Activated CD4-positive, alpha-beta T cell treated with anti-CD3 and anti-CD28 coated beads for 36 hours (primary cell): ENCODE measurements at regions not wholly inside any gene's neighbourhood (a gene's known extent, or its start where the extent isn't known, plus 50 kb on each side); places are given as distances from the start of the nearest gene placed in this dataset.

Experiments
- ATAC-seq: fragments of 200-7000 bp; cut with Tn5 transposase; one replicate; pipeline ENCODE4 v1.10.0; 2021; ENCODE audit warnings: mild to moderate bottlenecking, moderate library complexity
- CTCF ChIA-PET: fragments of 350-600 bp; sonication (Branson Sonifier 250); formaldehyde crosslinking; loops from one replicate; lab custom pipeline; 2021; ENCODE audit warnings: antibody characterized with exemption; lab: Charles Lee
- POLR2A ChIA-PET: fragments of 350-600 bp; sonication (Branson Sonifier 250); formaldehyde crosslinking; loops from one replicate; lab custom pipeline; 2021; ENCODE audit warnings: antibody characterized with exemption, inconsistent platforms; lab: Charles Lee
- DNase-seq: peaks from one replicate; pipeline ENCODE4 v3.0.0-alpha.2; 2020
- H3K27ac Mint-ChIP-seq: one replicate; pipeline ENCODE4 v1.8.0; 2021; ENCODE audit warnings: mixed read lengths
- H3K27me3 Mint-ChIP-seq: one replicate; pipeline ENCODE4 v1.8.0; 2021; ENCODE audit warnings: mixed read lengths
- H3K36me3 Mint-ChIP-seq: one replicate; pipeline ENCODE4 v1.8.0; 2021; ENCODE audit warnings: low read depth, mixed read lengths
- H3K4me1 Mint-ChIP-seq: one replicate; pipeline ENCODE4 v1.8.0; 2021; ENCODE audit warnings: mixed read lengths
- H3K4me3 Mint-ChIP-seq: one replicate; pipeline ENCODE4 v1.8.0; 2021; ENCODE audit warnings: mild to moderate bottlenecking, moderate library complexity, mixed read lengths
- H3K9me3 Mint-ChIP-seq: one replicate; pipeline ENCODE4 v1.8.0; 2021; ENCODE audit warnings: low read depth, mixed read lengths
- intact Hi-C, 2 experiments: fragments of 100-400 bp; cut with DNase I in 1 of 2; cut with micrococcal nuclease in 1 of 2; formaldehyde crosslinking; loops; one replicate each; pipeline versions ENCODE4 v1.14.2 to v1.15.1; 2022 to 2024; cut with DNase I, micrococcal nuclease

DNA sequence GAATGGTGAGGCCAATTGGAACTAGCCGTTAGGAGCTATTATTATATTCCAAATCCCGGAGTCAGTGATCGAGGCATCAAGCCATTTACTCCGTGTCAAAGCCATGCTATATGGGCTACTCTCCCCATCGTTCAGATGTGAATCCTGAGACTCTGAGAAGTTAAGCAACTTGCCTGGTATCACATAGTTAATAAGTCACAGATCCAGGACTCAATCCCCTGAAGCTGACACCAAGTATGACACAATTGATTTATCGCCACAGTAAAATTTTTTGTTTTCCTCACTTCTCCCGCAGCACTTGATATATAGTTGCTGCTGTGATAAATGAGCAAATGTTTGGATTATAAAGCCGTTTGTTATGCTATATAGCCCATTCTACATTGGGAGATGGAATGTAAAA lies 50.8 kb upstream of the TSHZ2 start:
- Mint-ChIP-seq H3K36me3 (no peaks in the 10 kb centered on the region), H3K27me3 (peaks cover 4% of the 10 kb centered on the region), H3K27ac (no peak overlapping the region), H3K9me3 (no peaks in the 10 kb centered on the region), H3K4me3 (no peak overlapping the region), H3K4me1 (peaks cover 10% of the 10 kb centered on the region)
- POLR2A ChIA-PET, result no interaction called here
- DNase-seq (no peak), ATAC-seq (no peak)
- intact Hi-C loops, result no loop called here
- CTCF ChIA-PET, result interaction anchor here (0.6 kb wide), 1 partner anchor 188 kb away, joined by 3 read pairs; no protein-coding TSS in a partner anchor

DNA sequence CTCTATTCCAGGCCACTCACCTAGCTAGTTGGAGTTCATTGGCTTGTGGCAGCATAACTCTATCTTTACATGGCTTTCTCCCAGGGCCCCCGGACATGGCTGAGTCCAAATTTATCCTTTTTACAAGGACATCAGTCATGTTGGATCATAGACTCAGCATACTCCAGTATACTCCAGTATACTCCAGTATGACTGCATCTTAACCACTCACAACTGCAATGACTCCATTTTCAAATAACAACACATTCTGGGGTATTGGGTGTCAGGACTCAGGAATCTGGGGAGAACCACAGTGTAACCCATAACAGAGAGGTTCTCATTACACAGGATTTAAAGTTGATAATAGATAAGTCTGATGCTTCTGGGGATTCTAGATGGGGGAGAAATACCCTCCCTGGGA lies 53.8 kb upstream of the TSHZ2 start:
- intact Hi-C loops, result no loop called here
- Mint-ChIP-seq H3K27me3 (peaks cover 2% of the 10 kb centered on the region), H3K27ac (no peak overlapping the region), H3K4me1 (peaks cover 7% of the 10 kb centered on the region), H3K9me3 (peaks cover 10% of the 10 kb centered on the region), H3K36me3 (no peaks in the 10 kb centered on the region), H3K4me3 (no peak overlapping the region)
- DNase-seq, result no peak
- ChIA-PET CTCF (no interaction called here), POLR2A (no interaction called here)
- no peak for ATAC-seq

GRCh38 chr20:52915564-52915963 lies 56.6 kb upstream of the TSHZ2 start:
- Mint-ChIP-seq H3K4me3 (no peak overlapping the region), H3K9me3 (peaks cover 10% of the 10 kb centered on the region), H3K4me1 (no peaks in the 10 kb centered on the region), H3K27ac (no peak overlapping the region), H3K36me3 (no peaks in the 10 kb centered on the region), H3K27me3 (no peaks in the 10 kb centered on the region)
- DNase-seq (no peak), ATAC-seq (no peak)
- CTCF ChIA-PET, result no interaction called here
- intact Hi-C loops, result no loop called here
- POLR2A ChIA-PET, result no interaction called here

GRCh38 chr20:52914870-52915269 lies 57.3 kb upstream of the TSHZ2 start:
- Mint-ChIP-seq H3K27me3 (peaks cover 1% of the 10 kb centered on the region), H3K9me3 (peaks cover 10% of the 10 kb centered on the region), H3K4me1 (no peaks in the 10 kb centered on the region), H3K27ac (no peak overlapping the region), H3K4me3 (no peak overlapping the region), H3K36me3 (no peaks in the 10 kb centered on the region)
- DNase-seq (no peak), ATAC-seq (no peak)
- intact Hi-C loops, result no loop called here
- ChIA-PET POLR2A (no interaction called here), CTCF (no interaction called here)

- POLR2A ChIA-PET, result no interaction called here
- H3K27me3 Mint-ChIP-seq, result peaks cover 4% of the 10 kb centered on the region
- CTCF ChIA-PET, result no interaction called here
- DNase-seq (no peak), ATAC-seq (no peak)
- no peak overlapping the region for H3K4me3 Mint-ChIP-seq
- H3K4me1 Mint-ChIP-seq, result no peaks in the 10 kb centered on the region
- H3K9me3 Mint-ChIP-seq, result peaks cover 10% of the 10 kb centered on the region
- H3K36me3 Mint-ChIP-seq, result no peaks in the 10 kb centered on the region
- no peak overlapping the region for H3K27ac Mint-ChIP-seq
- intact Hi-C loops, result no loop called here
Measured at GRCh38 chr20:52913650-52914387, 58.3 kb upstream of the TSHZ2 start.

DNA sequence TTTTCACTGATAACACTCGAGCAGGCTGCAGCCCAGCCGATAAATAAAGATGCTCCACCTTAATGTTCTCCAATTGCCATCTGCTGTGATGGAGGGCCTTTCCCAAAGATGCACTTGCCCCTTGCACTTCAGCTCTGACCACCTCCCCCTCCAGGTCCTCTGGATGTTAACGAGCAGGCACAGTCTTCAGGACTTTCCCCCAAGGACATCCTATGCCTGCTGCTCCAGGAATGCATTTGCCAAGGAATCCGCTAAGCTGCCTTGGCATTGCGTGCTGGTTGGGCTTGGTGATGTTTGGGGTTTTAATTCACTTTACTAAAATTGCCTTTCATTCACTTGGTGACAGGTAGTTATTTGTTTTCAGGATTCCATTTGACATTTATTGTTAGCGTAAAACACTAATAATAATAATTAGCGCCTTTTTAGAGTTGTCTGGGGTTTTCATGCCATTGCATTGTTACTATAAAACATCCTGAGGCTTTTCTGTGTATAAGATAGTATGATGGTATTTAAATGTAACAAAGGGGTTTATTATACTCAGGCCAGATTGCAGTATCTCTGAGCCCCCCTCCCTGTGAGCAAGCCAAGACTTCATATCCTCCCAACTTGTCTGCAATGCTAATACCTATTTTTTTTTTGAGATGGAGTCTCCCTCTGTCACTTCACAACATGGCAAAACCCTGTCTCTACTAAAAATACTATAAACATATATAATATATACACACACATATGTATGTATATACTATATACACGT lies 66.7 kb upstream of the TSHZ2 start:
- no peak for DNase-seq
- Mint-ChIP-seq H3K4me1 (no peaks in the 10 kb centered on the region), H3K9me3 (no peaks in the 10 kb centered on the region), H3K27me3 (peaks cover 8% of the 10 kb centered on the region), H3K36me3 (no peaks in the 10 kb centered on the region), H3K4me3 (no peak overlapping the region), H3K27ac (no peak overlapping the region)
- CTCF ChIA-PET, result no interaction called here
- intact Hi-C loops, result no loop called here
- no peak for ATAC-seq
- POLR2A ChIA-PET, result no interaction called here

DNA sequence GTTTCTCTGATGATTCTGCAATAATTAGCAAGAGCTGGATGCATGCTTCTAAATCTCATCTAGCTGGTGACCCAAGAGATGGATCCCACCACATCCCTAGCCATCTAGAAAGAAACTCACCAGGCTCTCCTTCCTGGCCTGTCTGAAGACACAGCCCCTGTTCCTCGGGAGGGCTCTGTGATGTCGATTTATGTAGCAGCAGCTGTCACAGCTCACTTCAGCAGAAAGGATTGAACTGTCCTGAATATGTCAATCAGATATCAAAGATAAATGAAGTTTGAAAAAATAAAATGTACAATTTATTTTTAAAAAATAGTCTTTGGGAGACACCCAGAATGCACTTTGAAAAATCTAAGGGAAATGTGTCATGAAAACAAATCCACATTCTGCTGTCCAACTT lies 67.3 kb upstream of the TSHZ2 start:
- H3K9me3 Mint-ChIP-seq, result no peaks in the 10 kb centered on the region
- H3K4me1 Mint-ChIP-seq, result no peaks in the 10 kb centered on the region
- peaks cover 6% of the 10 kb centered on the region for H3K27me3 Mint-ChIP-seq
- no peak overlapping the region for H3K4me3 Mint-ChIP-seq
- POLR2A ChIA-PET, result no interaction called here
- H3K36me3 Mint-ChIP-seq, result no peaks in the 10 kb centered on the region
- no peak for ATAC-seq
- intact Hi-C loops, result no loop called here
- H3K27ac Mint-ChIP-seq, result no peak overlapping the region
- CTCF ChIA-PET, result no interaction called here
- no peak for DNase-seq

GRCh38 chr20:52899041-52899608 lies 73.0 kb upstream of the TSHZ2 start:
- Mint-ChIP-seq H3K4me3 (no peak overlapping the region), H3K27ac (no peak overlapping the region), H3K4me1 (peaks cover 6% of the 10 kb centered on the region), H3K27me3 (peaks cover 10% of the 10 kb centered on the region), H3K36me3 (no peaks in the 10 kb centered on the region), H3K9me3 (no peaks in the 10 kb centered on the region)
- no peak for DNase-seq
- intact Hi-C loops, result no loop called here
- POLR2A ChIA-PET, result no interaction called here
- no peak for ATAC-seq
- CTCF ChIA-PET, result no interaction called here

DNA sequence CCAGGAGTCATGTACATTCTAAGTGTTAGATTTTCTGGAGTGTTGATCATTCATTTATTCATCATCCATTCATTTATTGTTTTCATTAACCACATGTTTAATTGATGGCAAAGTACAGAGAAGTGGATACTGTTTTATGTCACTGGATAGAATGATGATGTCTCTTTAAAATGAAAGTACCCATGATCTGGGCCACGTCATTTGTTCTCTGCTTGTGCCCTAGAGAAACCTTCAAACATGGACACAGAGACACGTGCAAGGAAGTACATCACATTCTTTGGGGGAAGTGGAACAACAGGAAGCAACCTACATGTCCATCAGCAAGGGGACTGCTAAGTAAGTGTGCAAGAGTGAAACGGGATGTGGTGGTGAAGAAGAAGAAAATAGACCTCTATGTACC lies 75.8 kb upstream of the TSHZ2 start:
- intact Hi-C loops, result no loop called here
- Mint-ChIP-seq H3K27ac (no peak overlapping the region), H3K9me3 (no peaks in the 10 kb centered on the region), H3K4me3 (no peak overlapping the region), H3K27me3 (peaks cover 6% of the 10 kb centered on the region), H3K36me3 (no peaks in the 10 kb centered on the region), H3K4me1 (peaks cover 6% of the 10 kb centered on the region)
- CTCF ChIA-PET, result no interaction called here
- DNase-seq (no peak), ATAC-seq (no peak)
- POLR2A ChIA-PET, result no interaction called here

GRCh38 chr20:52895701-52896100 lies 76.5 kb upstream of the TSHZ2 start:
- peaks cover 6% of the 10 kb centered on the region for H3K27me3 Mint-ChIP-seq
- ATAC-seq (no peak), DNase-seq (no peak)
- no peak overlapping the region for H3K27ac Mint-ChIP-seq
- no peaks in the 10 kb centered on the region for H3K9me3 Mint-ChIP-seq
- H3K36me3 Mint-ChIP-seq, result no peaks in the 10 kb centered on the region
- no peak overlapping the region for H3K4me3 Mint-ChIP-seq
- H3K4me1 Mint-ChIP-seq, result peaks cover 6% of the 10 kb centered on the region
- intact Hi-C loops, result no loop called here
- ChIA-PET CTCF (no interaction called here), POLR2A (no interaction called here)

DNA sequence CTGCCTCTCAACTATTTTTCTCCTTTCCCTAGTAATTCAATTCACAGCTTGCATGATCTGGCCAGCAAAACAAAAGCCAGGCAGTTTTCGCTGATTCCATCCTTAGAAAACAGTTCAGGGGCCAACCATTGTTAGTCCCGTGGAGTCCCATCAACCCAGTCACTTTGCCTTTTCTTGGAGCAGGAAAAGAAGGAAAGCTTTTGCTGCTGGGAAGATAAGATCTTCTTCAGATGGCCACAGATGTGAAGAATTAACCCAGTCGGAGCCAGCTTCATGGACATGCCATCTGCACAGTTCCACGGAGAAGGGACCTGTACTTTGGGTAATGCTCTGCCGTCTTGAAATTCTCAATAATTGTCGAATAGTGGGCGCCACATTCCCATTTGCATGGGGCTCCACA lies 76.9 kb upstream of the TSHZ2 start:
- Mint-ChIP-seq H3K4me1 (peaks cover 6% of the 10 kb centered on the region), H3K4me3 (no peak overlapping the region), H3K27me3 (peaks cover 6% of the 10 kb centered on the region), H3K36me3 (no peaks in the 10 kb centered on the region), H3K27ac (no peak overlapping the region), H3K9me3 (no peaks in the 10 kb centered on the region)
- intact Hi-C loops, result no loop called here
- ATAC-seq (no peak), DNase-seq (no peak)
- ChIA-PET CTCF (no interaction called here), POLR2A (no interaction called here)

DNA sequence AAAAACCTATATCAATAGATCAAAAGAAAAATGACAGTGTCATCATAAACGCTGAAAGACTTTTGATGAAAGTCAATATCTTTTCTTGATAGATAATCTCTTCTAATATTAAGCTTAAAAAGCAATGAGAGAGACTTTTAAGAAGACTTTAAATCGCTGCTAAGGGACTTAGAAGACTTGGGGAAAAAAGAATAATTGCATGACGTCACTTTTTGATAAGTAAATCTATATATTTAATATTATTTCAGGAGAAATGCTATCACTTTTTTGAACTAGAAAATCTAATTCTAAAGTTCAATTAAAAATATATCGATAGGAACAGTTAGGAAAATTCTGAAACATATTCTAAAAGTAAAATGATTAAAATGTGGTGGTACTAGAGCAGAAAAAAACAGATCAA lies 78.7 kb upstream of the TSHZ2 start:
- POLR2A ChIA-PET, result no interaction called here
- Mint-ChIP-seq H3K9me3 (no peaks in the 10 kb centered on the region), H3K4me3 (no peak overlapping the region), H3K4me1 (peaks cover 6% of the 10 kb centered on the region), H3K27me3 (peaks cover 5% of the 10 kb centered on the region), H3K36me3 (no peaks in the 10 kb centered on the region), H3K27ac (no peak overlapping the region)
- intact Hi-C loops, result no loop called here
- no peak for DNase-seq
- no peak for ATAC-seq
- CTCF ChIA-PET, result no interaction called here
